Neural cell (in vitro differentiated cells): ENCODE measurements at regions not wholly inside any gene's neighbourhood (a gene's known extent, or its start where the extent isn't known, plus 50 kb on each side); places are given as distances from the start of the nearest gene placed in this dataset.

ENCODE experiments used
- CTCF ChIP-seq: fragments of 450-650 bp; IDR thresholded peaks from 2 replicates; pipeline ENCODE4 v1.5.1; 2014; ENCODE audit warnings: antibody characterized with exemption, mild to moderate bottlenecking, moderate library complexity; ENCODE audit not compliant: poor library complexity, severe bottlenecking
- EZH2 ChIP-seq: fragments of 200-600, 300-800 bp; shearing (Covaris generic), sonication (generic); IDR thresholded peaks from 2 replicates; pipeline ENCODE4 v1.6.1; 2014; ENCODE audit warnings: antibody characterized with exemption, low read length, borderline replicate concordance, mild to moderate bottlenecking; ENCODE audit not compliant: insufficient read depth, poor library complexity, severe bottlenecking
- POLR2AphosphoS5 ChIP-seq: IDR thresholded peaks from 2 replicates; pipeline ENCODE4 v1.6.1; 2012
- RAD21 ChIP-seq: fragments of 450-650 bp; conservative IDR thresholded peaks from 2 replicates; pipeline ENCODE4 v1.6.1; 2014; ENCODE audit warnings: antibody characterized with exemption, mild to moderate bottlenecking, moderate library complexity
- REST ChIP-seq: IDR thresholded peaks from 2 replicates; pipeline ENCODE4 v1.6.1; 2012; ENCODE audit warnings: borderline replicate concordance
- SMC3 ChIP-seq: fragments of 450-650 bp; conservative IDR thresholded peaks from 2 replicates; pipeline ENCODE4 v1.6.1; 2014; ENCODE audit warnings: antibody characterized with exemption, mild to moderate bottlenecking, moderate library complexity; ENCODE audit not compliant: poor library complexity
- TAF1 ChIP-seq: IDR thresholded peaks from 2 replicates; pipeline ENCODE4 v1.6.1; 2012; ENCODE audit warnings: low read depth

- TF ChIP-seq CTCF: no peak
- TF ChIP-seq POLR2AphosphoS5: no peak
- TF ChIP-seq EZH2: no peak
- no peak for TF ChIP-seq RAD21
- no peak for TF ChIP-seq REST
- no peak for TF ChIP-seq SMC3
- no peak for TF ChIP-seq TAF1
Observed at GRCh38 chrX:30981968-30982367, 89.9 kb downstream of the FTHL17 start.
